Heart right ventricle (tissue), 16 donors: ENCODE measurements at regions not wholly inside any gene's neighbourhood (a gene's known extent, or its start where the extent isn't known, plus 50 kb on each side); places are given as distances from the start of the nearest gene placed in this dataset.

Experiments used
- ATAC-seq, 8 donors: fragments of 200-7000 bp; cut with Tn5 transposase; one replicate each; pipeline ENCODE4 v1.9.1; 2020; ENCODE audit warnings: mild to moderate bottlenecking in 8 of 8, moderate library complexity in 8 of 8, moderate number of reproducible peaks in 1 of 8
- DNase-seq, 2 donors: peaks; one replicate each; pipeline ENCODE4 v3.0.0-alpha.2; 2020
- H3K27ac ChIP-seq, 10 donors: fragments of 200-600 bp; sonication (generic) in 2 of 10; one replicate each; pipeline versions ENCODE4 v1.5.0 to v1.8.0; 2020 to 2022; ENCODE audit warnings: mild to moderate bottlenecking in 3 of 10
- H3K27me3 ChIP-seq, 7 donors: fragments of 200-600 bp; one replicate each; pipeline ENCODE4 v1.8.0; 2021 to 2022; ENCODE audit warnings: mild to moderate bottlenecking in 2 of 7
- H3K36me3 ChIP-seq, 9 donors: fragments of 200-600 bp; sonication (generic) in 1 of 9; one replicate each; pipeline versions ENCODE4 v1.5.0 to v1.8.0; 2020 to 2022; ENCODE audit warnings: mild to moderate bottlenecking in 2 of 9
- H3K4me1 ChIP-seq, 9 donors: fragments of 200-600 bp; sonication (generic) in 1 of 9; one replicate each; pipeline versions ENCODE4 v1.5.0 to v1.8.0; 2020 to 2022; ENCODE audit warnings: mild to moderate bottlenecking in 4 of 9
- H3K4me3 ChIP-seq, 10 donors: fragments of 200-600 bp; sonication (generic) in 2 of 10; one replicate each; pipeline versions ENCODE4 v1.5.0 to v1.8.0; 2020 to 2022; ENCODE audit warnings: mild to moderate bottlenecking in 7 of 10, moderate library complexity in 2 of 10
- H3K9me3 ChIP-seq, 11 donors: fragments of 200-600 bp in 10 of 11; sonication (generic) in 2 of 11; one replicate each; pipeline versions ENCODE4 v1.5.0 to v1.8.0; 2013 to 2022; ENCODE audit warnings: mild to moderate bottlenecking in 2 of 11, control low read depth in 1 of 11, moderate library complexity in 1 of 11
- CTCF ChIP-seq, 9 donors: fragments of 200-600 bp; sonication (generic) in 2 of 9; IDR thresholded peaks; one replicate each; pipeline versions ENCODE4 v1.5.0 to v1.8.0; 2021 to 2022; ENCODE audit warnings: antibody characterized with exemption in 9 of 9, mild to moderate bottlenecking in 5 of 9, moderate library complexity in 1 of 9
- WGBS, 2 donors: extraction: QIAGEN DNeasy Blood & Tissue Kit; methylation state at CpG; one replicate each; pipeline ENCODE4 v1.1.7; 2013; ENCODE audit warnings: inconsistent platforms in 1 of 2; 5-methylcytosine and 5-hydroxymethylcytosine counted together
- intact Hi-C, 10 donors: fragments of 100-400 bp; cut with DNase I; formaldehyde crosslinking; loops; one replicate each; pipeline versions ENCODE4 v1.11.1 to v1.14.2; 2022
- donor health status: Arrhythmogenic right ventricular cardiomyopathy.
- donor health status: ischemic (EF 13 %, LVEDD 7.1; RV severe dilation, severe dysfunction).
- donor health status: healthy with polysubstance abuse.
- donor health status: DM: no; HTN: yes; CAD: no.
- donor health status: DM: no; HTN: no; CAD: no.
- donor health status: ischemic (EF 25% LVEDD 6.9; RV normal size, moderate dysfunction).
- donor health status: ischemic (EF 25% LVEDD 5.7; RV mildly dilated, moderate dysfunction).
- donor health status: healthy.
- donor health status: DM: yes; HTN: yes; CAD: no.
- donor health status: Ischemic cardiomyopathy.
- donor health status: ischemic (EF 35%, LVEDD 5.7; RV mildly dilated, moderate dysfunction).
- donor health status: nonischemic (EF 11% LVEDD 7.7; RV severe dilation, severe dysfunction).
- donor health status: DM: yes; HTN: yes; CAD: no.
- donor health status: PGD.
- donor health status: ischemic (EF 29% LVEDD 5.4; RV normal size, mild dysfunction).
- donor health status: nonischemic (EF 23%, LVEDD 6.1; RV moderate dilation, normal function).

- DNase-seq (no peak), ATAC-seq (no peak)
- peaks cover 0 to 25% (median 0%) of the 10 kb centered on the region in 9 donors for H3K4me1 ChIP-seq
- no peak overlapping the region for H3K4me3 ChIP-seq
- TF ChIP-seq CTCF (IDR thresholded peaks at IDR 0.05): no peak
- no peaks in the 10 kb centered on the region for H3K9me3 ChIP-seq
- no peak overlapping the region for H3K27ac ChIP-seq
- 56 to 61% methylated on average over 5 of the region's 5 CpGs for WGBS, 2 donors
- peaks cover 0 to 68% (median 34%) of the 10 kb centered on the region in 7 donors for H3K27me3 ChIP-seq
- intact Hi-C loops: no loop called here
- no peaks in the 10 kb centered on the region for H3K36me3 ChIP-seq
Measured at GRCh38 chr6:33901822-33902456, 98.1 kb upstream of the MLN start.

- no peaks in the 10 kb centered on the region for H3K9me3 ChIP-seq
- peaks cover 0 to 8% (median 0%) of the 10 kb centered on the region in 9 donors for H3K4me1 ChIP-seq
- no peak for ATAC-seq
- 60 to 65% methylated on average over 3 of the region's 3 CpGs for WGBS, 2 donors
- DNase-seq: no peak
- no peak overlapping the region for H3K4me3 ChIP-seq
- intact Hi-C loops: no loop called here
- H3K27me3 ChIP-seq: peaks cover 0 to 50% (median 30%) of the 10 kb centered on the region in 7 donors
- no peaks in the 10 kb centered on the region for H3K36me3 ChIP-seq
- TF ChIP-seq CTCF (IDR thresholded peaks at IDR 0.05): no peak
- H3K27ac ChIP-seq: no peak overlapping the region
Measured at GRCh38 chr6:33898771-33899170, 95.0 kb upstream of the MLN start.

- WGBS, 2 donors: 77 to 85% methylated on average over 2 of the region's 2 CpGs
- ATAC-seq: no peak
- DNase-seq: no peak
- peaks cover 0 to 47% (median 25%) of the 10 kb centered on the region in 7 donors for H3K27me3 ChIP-seq
- no peak overlapping the region for H3K4me3 ChIP-seq
- intact Hi-C loops: no loop called here
- no peak for TF ChIP-seq CTCF (IDR thresholded peaks at IDR 0.05)
- H3K27ac ChIP-seq: no peak overlapping the region
- no peaks in the 10 kb centered on the region for H3K36me3 ChIP-seq
- H3K9me3 ChIP-seq: no peaks in the 10 kb centered on the region
- H3K4me1 ChIP-seq: peaks cover 0 to 8% (median 0%) of the 10 kb centered on the region in 9 donors
Measured at GRCh38 chr6:33897189-33897780, 93.5 kb upstream of the MLN start.

- DNase-seq: no peak
- no peaks in the 10 kb centered on the region for H3K9me3 ChIP-seq
- TF ChIP-seq CTCF (IDR thresholded peaks at IDR 0.05): no peak
- intact Hi-C loops: no loop called here
- WGBS, 2 donors: 78 to 81% methylated on average over 16 of the region's 16 CpGs
- ATAC-seq: no peak
- no peak overlapping the region for H3K27ac ChIP-seq
- peaks cover 0 to 47% (median 19%) of the 10 kb centered on the region in 7 donors for H3K27me3 ChIP-seq
- no peak overlapping the region for H3K4me3 ChIP-seq
- H3K36me3 ChIP-seq: no peaks in the 10 kb centered on the region
- peaks cover 0 to 8% (median 0%) of the 10 kb centered on the region in 9 donors for H3K4me1 ChIP-seq
Measured at GRCh38 chr6:33896391-33897188, 92.8 kb upstream of the MLN start.
